Endothelial cell (in vitro differentiated cells): ENCODE measurements at regions not wholly inside any gene's neighbourhood (a gene's known extent, or its start where the extent isn't known, plus 50 kb on each side); places are given as distances from the start of the nearest gene placed in this dataset.

Experiments used
- DNase-seq: peaks from one replicate; pipeline ENCODE4 v3.0.0; 2021; ENCODE audit warnings: low spot score
- H3K27ac Mint-ChIP-seq: one replicate; pipeline ENCODE4 v1.8.0; 2021; ENCODE audit warnings: mixed read lengths, inconsistent platforms; ENCODE audit not compliant: unreplicated experiment
- H3K27me3 Mint-ChIP-seq: one replicate; pipeline ENCODE4 v1.8.0; 2021; ENCODE audit warnings: mild to moderate bottlenecking, moderate library complexity, mixed read lengths, inconsistent platforms; ENCODE audit not compliant: unreplicated experiment
- H3K36me3 Mint-ChIP-seq: one replicate; pipeline ENCODE4 v1.8.0; 2021; ENCODE audit warnings: mild to moderate bottlenecking, low read depth, mixed read lengths, inconsistent platforms; ENCODE audit not compliant: unreplicated experiment
- H3K4me1 Mint-ChIP-seq: one replicate; pipeline ENCODE4 v1.8.0; 2021; ENCODE audit warnings: mild to moderate bottlenecking, mixed read lengths, inconsistent platforms; ENCODE audit not compliant: unreplicated experiment
- H3K4me3 Mint-ChIP-seq: one replicate; pipeline ENCODE4 v1.8.0; 2021; ENCODE audit warnings: mild to moderate bottlenecking, mixed read lengths, inconsistent platforms; ENCODE audit not compliant: unreplicated experiment
- H3K9me3 Mint-ChIP-seq: one replicate; pipeline ENCODE4 v1.8.0; 2021; ENCODE audit warnings: mixed read lengths, inconsistent platforms; ENCODE audit not compliant: unreplicated experiment
- CTCF ChIP-seq: fragments of 200-600 bp; sonication (generic); IDR thresholded peaks from one replicate; pipeline ENCODE4 v1.5.0; 2021; ENCODE audit warnings: antibody characterized with exemption; ENCODE audit not compliant: unreplicated experiment

GRCh38 chr1:5812295-5812694, 179.9 kb downstream of the NPHP4 start:
- DNase-seq: no peak
- Mint-ChIP-seq H3K4me3 (no peak overlapping the region), H3K27me3 (peaks cover 5% of the 10 kb centered on the region), H3K27ac (no peak overlapping the region), H3K36me3 (no peaks in the 10 kb centered on the region), H3K9me3 (no peaks in the 10 kb centered on the region), H3K4me1 (no peaks in the 10 kb centered on the region)
- TF ChIP-seq CTCF: no peak

GRCh38 chr1:5811419-5811818, 180.8 kb downstream of the NPHP4 start:
- Mint-ChIP-seq H3K27ac (no peak overlapping the region), H3K4me1 (no peaks in the 10 kb centered on the region), H3K36me3 (no peaks in the 10 kb centered on the region), H3K9me3 (no peaks in the 10 kb centered on the region), H3K4me3 (no peak overlapping the region), H3K27me3 (peaks cover 4% of the 10 kb centered on the region)
- no peak for TF ChIP-seq CTCF
- DNase-seq: no peak

GRCh38 chr1:5810553-5811270, 181.5 kb downstream of the NPHP4 start:
- H3K9me3 Mint-ChIP-seq: no peaks in the 10 kb centered on the region
- H3K4me3 Mint-ChIP-seq: no peak overlapping the region
- H3K27me3 Mint-ChIP-seq: peaks cover 2% of the 10 kb centered on the region
- no peak for DNase-seq
- H3K36me3 Mint-ChIP-seq: no peaks in the 10 kb centered on the region
- H3K4me1 Mint-ChIP-seq: no peaks in the 10 kb centered on the region
- H3K27ac Mint-ChIP-seq: no peak overlapping the region
- no peak for TF ChIP-seq CTCF

- Mint-ChIP-seq H3K4me3 (no peak overlapping the region), H3K27ac (no peak overlapping the region), H3K27me3 (peaks cover 2% of the 10 kb centered on the region), H3K36me3 (no peaks in the 10 kb centered on the region), H3K4me1 (no peaks in the 10 kb centered on the region), H3K9me3 (no peaks in the 10 kb centered on the region)
- no peak for TF ChIP-seq CTCF
- no peak for DNase-seq
Measured at GRCh38 chr1:5810131-5810530, 182.1 kb downstream of the NPHP4 start.

- DNase-seq: no peak
- H3K36me3 Mint-ChIP-seq: no peaks in the 10 kb centered on the region
- TF ChIP-seq CTCF: no peak
- H3K4me3 Mint-ChIP-seq: no peak overlapping the region
- H3K4me1 Mint-ChIP-seq: no peaks in the 10 kb centered on the region
- H3K27me3 Mint-ChIP-seq: no peaks in the 10 kb centered on the region
- H3K9me3 Mint-ChIP-seq: no peaks in the 10 kb centered on the region
- H3K27ac Mint-ChIP-seq: no peak overlapping the region
Measured at GRCh38 chr1:5809207-5809788, 182.9 kb downstream of the NPHP4 start.
